GM18505 (cell line): ENCODE measurements at regions not wholly inside any gene's neighbourhood (a gene's known extent, or its start where the extent isn't known, plus 50 kb on each side); places are given as distances from the start of the nearest gene placed in this dataset.

Experiments
- ATAC-seq: cut with Tn5 transposase; IDR thresholded peaks from one replicate; pipeline ENCODE4 v1.9.1; 2021; ENCODE audit not compliant: unreplicated experiment
- POLR2A ChIP-seq: IDR thresholded peaks from 4 replicates; pipeline ENCODE4 v1.6.1; 2011; ENCODE audit warnings: borderline replicate concordance; ENCODE audit not compliant: insufficient read depth, insufficient read length; ENCODE audit errors: extremely low read depth

DNA sequence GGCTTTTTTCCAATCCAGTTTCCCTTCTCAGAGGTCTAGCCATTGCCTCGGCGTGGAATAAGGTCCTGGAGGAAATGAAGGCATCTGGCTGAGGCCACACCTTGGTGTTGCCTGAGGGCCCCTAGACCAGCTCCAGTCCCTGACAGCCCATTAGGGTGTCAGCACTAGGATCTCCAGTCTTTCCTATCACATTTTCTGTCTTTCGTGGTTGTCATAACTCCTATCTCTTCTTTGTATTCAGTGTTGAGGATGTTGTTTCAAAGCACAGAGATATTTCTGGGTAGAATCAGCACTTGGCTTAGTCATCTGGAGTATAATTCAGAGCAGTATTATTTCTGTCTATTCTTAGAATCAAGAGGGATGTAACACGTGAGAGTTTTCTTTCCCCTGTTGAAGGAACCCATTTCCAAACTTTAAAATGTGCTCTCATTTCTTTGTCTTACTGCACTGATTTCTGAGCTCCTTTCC lies 844.3 kb downstream of the KCNT2 start:
- ATAC-seq: no peak
- TF ChIP-seq POLR2A: no peak

DNA sequence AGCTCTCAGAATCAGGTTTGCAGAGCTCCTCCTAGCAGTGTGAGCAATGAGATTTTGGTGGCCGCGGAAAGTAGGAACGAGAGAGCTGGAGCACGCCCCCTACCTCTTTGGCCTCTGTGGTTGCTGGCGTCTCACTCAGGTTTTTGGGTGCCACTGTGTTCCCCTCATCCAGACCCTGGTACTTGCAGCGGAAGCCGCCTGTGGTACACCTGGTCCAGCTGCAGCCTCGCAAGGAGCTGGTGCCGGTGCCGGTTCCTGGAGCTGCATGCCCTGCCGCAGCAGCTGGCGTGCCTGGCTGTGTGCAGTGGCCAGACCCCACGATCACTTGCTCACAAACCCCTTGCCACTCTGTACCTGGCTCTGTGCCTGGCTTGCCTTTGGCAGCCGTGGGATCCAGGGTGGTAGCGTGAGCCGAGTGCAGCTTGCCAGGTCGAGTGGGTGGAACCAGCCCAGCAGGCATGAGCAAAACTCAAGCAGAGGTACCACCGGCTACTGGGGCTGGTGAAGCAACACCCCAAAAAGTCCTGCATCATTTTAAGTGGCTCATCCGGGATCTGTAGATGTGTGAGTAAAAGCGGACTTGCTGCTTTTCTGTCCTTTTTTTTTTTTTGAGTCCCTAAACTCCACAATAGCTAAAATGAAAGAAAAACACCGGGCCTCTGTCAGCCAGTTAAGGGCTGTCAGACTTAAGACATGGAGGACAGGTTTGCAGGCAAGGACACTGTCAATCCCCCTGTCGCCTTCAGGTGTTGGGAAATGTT lies 844.9 kb downstream of the KCNT2 start:
- no peak for ATAC-seq
- TF ChIP-seq POLR2A: no peak

DNA sequence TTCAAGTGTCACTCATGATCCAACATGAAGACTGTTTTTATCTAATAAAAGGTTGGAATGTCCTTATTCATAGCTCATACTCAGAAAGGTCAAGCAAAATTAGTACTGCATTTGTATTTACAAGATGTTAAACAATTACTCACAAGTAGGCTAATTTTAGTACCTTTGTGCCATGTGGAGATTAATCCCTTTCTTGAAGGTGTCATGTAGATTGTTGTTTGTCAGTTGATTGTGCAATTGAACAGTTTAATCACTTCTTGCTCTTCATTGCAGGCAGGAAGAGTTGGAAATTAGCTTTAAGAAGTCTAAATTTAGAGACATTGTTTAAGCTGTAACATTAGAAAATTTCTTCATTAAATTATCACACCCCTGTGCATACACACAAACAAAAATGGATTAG lies 847.1 kb downstream of the KCNT2 start:
- no peak for TF ChIP-seq POLR2A
- ATAC-seq: no peak

DNA sequence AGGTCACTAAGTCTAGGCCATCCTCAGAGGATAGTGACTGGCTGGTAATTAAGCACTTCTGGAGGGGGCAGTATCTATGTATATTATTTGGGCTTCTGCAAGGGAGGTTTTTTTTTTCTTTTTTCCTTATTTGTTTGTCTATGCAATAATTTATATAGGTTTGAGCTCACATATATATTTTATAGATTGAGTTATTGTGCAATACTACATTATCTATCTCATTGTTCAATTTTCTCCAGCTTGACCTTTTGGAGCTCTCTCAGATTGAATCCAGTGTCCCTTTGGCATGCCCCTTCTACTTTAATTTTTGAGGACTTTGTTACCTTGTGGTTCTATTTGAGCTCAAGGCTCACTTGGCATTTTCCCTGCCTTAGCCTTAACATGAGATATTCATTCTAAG lies 852.1 kb downstream of the KCNT2 start:
- TF ChIP-seq POLR2A: no peak
- ATAC-seq: no peak

DNA sequence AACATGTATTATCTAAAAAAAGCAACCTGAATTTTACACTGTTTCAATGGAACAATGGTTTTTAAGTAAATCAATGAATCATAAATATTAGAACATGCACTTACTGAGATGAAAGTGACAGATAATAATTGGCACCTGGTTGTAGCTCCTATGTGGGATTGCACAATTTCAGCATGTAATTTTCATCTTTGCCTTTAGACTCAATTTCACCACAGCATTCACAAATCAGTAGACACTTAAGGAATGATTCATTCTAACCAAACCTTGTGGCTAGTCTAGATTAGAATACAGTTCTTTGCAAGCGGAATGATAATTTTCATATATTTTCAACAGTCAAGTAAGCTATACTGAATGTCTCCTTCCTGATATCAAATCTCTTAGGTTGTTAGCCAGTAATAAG lies 853.4 kb downstream of the KCNT2 start:
- no peak for ATAC-seq
- no peak for TF ChIP-seq POLR2A

DNA sequence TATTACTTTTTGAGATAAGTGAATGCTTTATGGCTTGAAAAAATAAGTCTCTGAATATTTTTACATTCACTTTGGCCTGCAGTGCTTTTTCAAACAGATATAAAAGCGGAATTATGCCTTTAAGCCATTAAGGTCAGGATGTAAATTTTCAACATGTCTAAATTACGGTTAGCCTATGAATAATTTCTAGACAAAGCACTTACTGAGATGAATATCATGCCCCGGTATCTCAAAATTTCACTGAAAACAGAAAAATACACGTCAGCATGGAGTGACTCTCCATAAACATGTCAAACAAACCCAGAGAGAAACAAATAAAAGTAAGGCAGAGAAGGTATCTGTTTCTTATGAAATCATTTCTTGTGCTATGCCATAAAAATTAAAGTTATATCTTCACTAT lies 853.9 kb downstream of the KCNT2 start:
- ATAC-seq: no peak
- no peak for TF ChIP-seq POLR2A

DNA sequence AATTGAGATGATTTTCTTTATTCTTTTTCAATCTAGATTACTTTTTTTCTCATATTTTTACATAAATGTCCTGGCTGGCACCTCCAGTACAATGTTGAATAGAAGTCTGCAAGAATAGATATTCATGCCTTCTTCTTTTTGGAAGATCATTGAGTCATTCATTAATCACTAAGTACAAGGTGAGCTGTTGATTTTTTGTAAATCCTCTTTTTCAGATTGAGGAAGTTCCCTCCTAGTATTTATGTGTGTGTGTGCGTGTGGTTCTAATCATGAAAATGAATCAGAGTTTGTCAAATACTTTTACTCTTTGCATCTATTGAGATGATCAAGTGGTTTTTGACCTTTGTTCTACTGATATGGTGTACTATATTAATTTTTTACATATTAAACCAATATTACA lies 859.3 kb downstream of the KCNT2 start:
- ATAC-seq: no peak
- TF ChIP-seq POLR2A: no peak

DNA sequence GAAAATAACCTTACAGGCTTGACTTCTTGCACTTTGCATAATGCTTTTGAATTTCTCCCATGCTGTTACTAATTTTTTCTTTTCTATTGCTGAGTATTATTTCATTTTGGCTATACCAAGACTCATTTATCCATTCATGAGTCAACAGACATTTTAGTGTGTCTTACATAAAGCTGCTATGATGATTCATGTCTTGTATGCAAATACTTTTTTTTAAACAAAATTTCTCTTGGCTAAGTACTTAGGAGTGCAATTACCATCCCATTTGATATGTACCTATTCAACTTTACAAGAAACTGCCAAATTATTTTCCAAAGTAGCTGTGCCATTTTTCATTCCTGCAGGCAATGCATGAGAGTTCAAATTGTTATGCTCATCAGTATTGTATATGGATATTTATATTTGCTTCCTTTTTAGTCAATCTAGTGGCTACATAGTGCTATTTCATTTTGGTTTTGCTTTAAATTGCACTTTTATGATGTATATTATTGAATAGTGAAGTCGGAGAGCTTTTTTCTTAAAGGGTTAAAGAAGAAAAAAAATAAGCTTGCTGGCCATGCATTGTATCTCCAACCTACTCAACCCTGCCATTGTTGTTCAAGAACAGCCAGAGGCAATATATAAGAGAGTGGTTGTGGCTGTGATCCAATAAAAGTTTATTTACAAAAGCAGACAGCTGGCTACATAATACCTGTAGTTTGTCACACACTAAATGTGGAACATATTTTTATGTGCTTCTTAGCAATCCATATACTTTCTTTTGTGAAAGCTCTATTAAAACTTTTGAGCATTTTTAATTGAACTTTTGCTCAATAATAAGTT lies 862.8 kb downstream of the KCNT2 start:
- TF ChIP-seq POLR2A: no peak
- ATAC-seq: no peak

DNA sequence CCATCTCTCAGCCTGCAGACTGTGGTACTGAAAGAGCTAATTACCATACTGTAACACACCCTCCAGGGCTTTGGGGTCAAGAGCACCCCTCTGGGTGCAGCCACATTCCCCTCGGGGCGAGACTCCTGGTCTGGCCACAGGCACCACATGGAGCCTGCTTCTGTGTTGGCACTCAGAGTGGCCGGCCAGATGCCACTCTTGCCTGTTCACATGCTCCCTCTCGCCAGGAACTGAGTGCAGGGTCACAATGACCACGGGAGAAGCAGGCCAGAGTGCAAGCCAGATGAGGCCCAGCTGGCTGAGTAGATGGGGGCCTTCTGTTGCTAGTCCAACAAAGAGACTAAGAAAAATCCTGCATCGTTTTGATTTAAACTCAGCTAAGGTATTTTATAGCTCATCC lies 864.0 kb downstream of the KCNT2 start:
- TF ChIP-seq POLR2A: no peak
- ATAC-seq: no peak

DNA sequence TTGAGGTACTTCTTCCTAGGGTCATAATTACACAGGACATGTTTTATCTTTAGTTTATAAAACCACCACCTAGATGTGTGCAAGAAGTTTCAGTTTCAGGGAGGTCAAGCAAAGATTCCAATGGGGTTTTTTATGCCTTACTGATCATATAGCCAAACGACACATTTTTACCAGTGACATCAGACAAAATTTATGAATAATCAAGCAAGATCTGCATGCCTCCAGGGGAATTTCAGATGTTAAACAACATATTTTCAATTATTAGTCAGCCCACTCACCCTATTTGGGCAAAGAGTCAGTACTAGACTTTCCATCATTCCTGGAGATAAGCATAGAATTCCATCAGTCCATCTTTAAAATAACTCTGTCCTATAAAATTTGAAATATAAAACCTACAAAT lies 867.4 kb downstream of the KCNT2 start:
- TF ChIP-seq POLR2A: no peak

DNA sequence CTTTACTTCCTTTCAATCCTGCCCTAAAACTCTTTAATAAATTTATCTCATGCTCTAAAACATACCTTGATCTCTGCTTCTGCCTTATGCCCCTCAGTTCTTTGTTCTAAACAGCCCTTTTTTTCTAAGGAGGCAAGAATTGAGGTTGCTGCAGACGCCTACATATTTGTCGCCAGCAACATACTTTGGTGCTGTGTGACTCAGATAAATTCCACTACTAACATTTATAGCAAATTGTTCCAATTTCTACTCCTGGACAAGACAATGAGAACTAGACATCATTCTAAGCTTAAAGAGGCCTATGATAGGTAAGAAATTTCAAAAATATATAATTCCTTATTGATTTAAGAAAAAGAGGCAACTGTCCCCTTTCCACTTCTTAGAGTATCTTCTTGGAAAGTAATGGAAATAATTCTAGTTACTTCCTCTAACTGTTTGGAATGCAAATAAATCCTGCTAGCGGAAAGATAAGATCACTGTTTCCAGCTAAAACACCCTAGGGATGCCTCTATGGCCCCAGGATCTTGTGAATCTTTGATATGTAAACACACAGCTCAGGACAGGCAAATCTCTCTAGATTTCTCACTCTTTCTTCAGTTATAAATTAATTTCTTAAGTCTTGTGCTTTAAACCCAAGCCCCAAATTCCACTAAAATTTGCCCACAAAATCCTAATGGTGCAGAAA lies 869.1 kb downstream of the KCNT2 start:
- no peak for ATAC-seq
- TF ChIP-seq POLR2A: no peak

More for the DNA sequence above, 867.4 kb downstream of the KCNT2 start:
- no peak for ATAC-seq

DNA sequence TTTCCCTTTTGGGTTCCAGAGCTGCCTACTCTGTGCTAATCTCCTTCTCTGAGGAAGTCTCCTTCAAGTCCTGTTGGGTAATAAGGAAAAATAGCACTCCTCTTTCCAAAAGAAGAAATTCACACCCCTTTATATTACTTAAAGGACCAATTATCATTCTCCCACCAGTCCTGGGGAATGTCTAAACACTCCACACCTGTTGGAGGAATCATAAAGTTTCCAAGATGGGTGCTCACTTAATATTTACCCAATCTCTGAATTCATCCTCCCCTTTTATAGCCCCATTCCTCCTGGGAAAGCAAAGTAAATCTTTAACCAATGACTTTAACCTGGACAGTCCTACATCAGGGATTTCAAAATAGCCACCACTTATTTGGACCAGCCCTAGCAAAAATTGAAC lies 873.1 kb downstream of the KCNT2 start:
- no peak for ATAC-seq
- no peak for TF ChIP-seq POLR2A

DNA sequence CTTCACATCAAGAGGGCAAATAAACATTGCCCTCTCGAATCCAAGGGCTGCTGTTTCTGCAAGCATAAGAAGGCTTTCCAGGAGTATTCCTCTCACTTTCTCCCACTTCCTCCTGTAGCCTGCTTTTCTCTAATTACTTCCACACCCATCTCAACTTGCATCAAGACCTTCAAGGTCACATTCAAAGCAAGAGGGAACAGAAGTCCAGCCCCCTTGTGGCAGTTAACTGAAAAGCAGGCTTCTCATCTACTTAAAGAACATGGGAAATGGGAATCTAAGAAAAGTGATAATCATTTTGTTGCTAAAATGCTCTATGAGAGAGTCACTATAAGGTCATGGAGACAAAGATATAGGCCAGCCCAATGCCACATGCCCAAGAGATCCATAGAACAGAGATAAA lies 874.4 kb downstream of the KCNT2 start:
- ATAC-seq: no peak

More for the DNA sequence above, 874.4 kb downstream of the KCNT2 start:
- TF ChIP-seq POLR2A: no peak
